Ishikawa (cell line): ENCODE measurements at regions not wholly inside any gene's neighbourhood (a gene's known extent, or its start where the extent isn't known, plus 50 kb on each side); places are given as distances from the start of the nearest gene placed in this dataset.

Experiments used
- EGR1 ChIP-seq: IDR thresholded peaks from 2 replicates; pipeline ENCODE4 v1.6.1; 2012
- MAX ChIP-seq: IDR thresholded peaks from 2 replicates; pipeline ENCODE4 v1.6.1; 2012
- RAD21 ChIP-seq: IDR thresholded peaks from 2 replicates; pipeline ENCODE4 v1.6.1; 2012; ENCODE audit warnings: low read depth
- REST ChIP-seq: IDR thresholded peaks from 2 replicates; pipeline ENCODE4 v1.6.1; 2012; ENCODE audit warnings: low read depth, mild to moderate bottlenecking
- YY1 ChIP-seq: IDR thresholded peaks from 2 replicates; pipeline ENCODE4 v1.6.1; 2012; ENCODE audit warnings: low read depth

GRCh38 chr12:30002677-30003076 lies 218.9 kb upstream of the TMTC1 start:
- no peak for TF ChIP-seq YY1
- no peak for TF ChIP-seq REST
- no peak for TF ChIP-seq RAD21
- no peak for TF ChIP-seq EGR1
- no peak for TF ChIP-seq MAX
